Neural progenitor cell (in vitro differentiated cells): ENCODE measurements at regions not wholly inside any gene's neighbourhood (a gene's known extent, or its start where the extent isn't known, plus 50 kb on each side); places are given as distances from the start of the nearest gene placed in this dataset.

ENCODE experiments used
- CTCF ChIP-seq: fragments of 200-600 bp; sonication (generic); IDR thresholded peaks from 2 replicates; pipeline ENCODE4 v1.5.1; 2017; ENCODE audit warnings: antibody characterized with exemption, mild to moderate bottlenecking
- EZH2 ChIP-seq: fragments of 200-600 bp; sonication (generic); IDR thresholded peaks from 2 replicates; pipeline ENCODE4 v1.6.1; 2017; ENCODE audit warnings: antibody characterized with exemption, mild to moderate bottlenecking, moderate library complexity

DNA sequence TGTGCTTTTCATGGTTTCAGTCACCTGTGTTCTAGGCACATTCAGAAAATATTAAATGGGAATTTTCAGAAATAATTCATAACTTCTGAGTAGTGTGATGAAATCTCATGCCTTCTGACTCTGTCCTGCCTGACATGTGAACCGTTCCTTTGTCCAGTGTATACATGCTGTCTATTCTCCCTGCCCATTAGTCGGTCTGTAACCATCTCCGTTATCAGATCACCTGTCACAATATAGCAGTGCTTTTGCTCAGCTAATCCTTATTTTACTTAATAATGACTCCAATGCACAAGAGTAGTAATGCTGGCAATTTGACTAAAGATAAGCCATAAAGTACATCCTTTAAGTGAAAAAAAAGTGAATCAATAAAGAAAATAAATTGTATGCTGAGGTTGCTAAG lies 597.5 kb downstream of the BRINP3 start:
- TF ChIP-seq CTCF (no peak), EZH2 (no peak)
